Thyroid gland (tissue), 4 donors: ENCODE measurements at regions not wholly inside any gene's neighbourhood (a gene's known extent, or its start where the extent isn't known, plus 50 kb on each side); places are given as distances from the start of the nearest gene placed in this dataset.

Experiments
- CTCF ChIP-seq, 6 experiments: fragments of 200-600 bp in 3 of 6; fragments of 450-650 bp in 3 of 6; sonication (generic) in 3 of 6; IDR thresholded peaks; one replicate each; pipeline ENCODE4 v1.5.1; 2016 to 2019; ENCODE audit warnings: antibody characterized with exemption in 6 of 6, mild to moderate bottlenecking in 2 of 6, inconsistent platforms in 1 of 6, moderate library complexity in 1 of 6
- POLR2A ChIP-seq, 2 donors: fragments of 450-650 bp; IDR thresholded peaks; one replicate each; pipeline ENCODE4 v1.6.1; 2017; ENCODE audit warnings: antibody characterized with exemption in 2 of 2, mild to moderate bottlenecking in 2 of 2, moderate library complexity in 1 of 2

GRCh38 chr6:97656706-97657350, 373.8 kb upstream of the MMS22L start:
- TF ChIP-seq CTCF (IDR thresholded peaks at IDR 0.05) = no peak
- TF ChIP-seq POLR2A (IDR thresholded peaks at IDR 0.05) = no peak
